GM12873 (cell line): ENCODE measurements at regions not wholly inside any gene's neighbourhood (a gene's known extent, or its start where the extent isn't known, plus 50 kb on each side); places are given as distances from the start of the nearest gene placed in this dataset.
A peak's percentile ranks its signal among the peaks of the same experiment; 100 is the strongest.

Source experiments
- CTCF ChIP-seq: IDR thresholded peaks from 2 replicates; pipeline ENCODE4 v1.5.1; 2012; ENCODE audit warnings: low read depth, mild to moderate bottlenecking, moderate library complexity, low read length, control low read depth; ENCODE audit not compliant: insufficient read depth; ENCODE audit errors: missing control alignments

GRCh38 chr16:58824201-58824600 lies 90.1 kb upstream of the GOT2 start:
- no peak for TF ChIP-seq CTCF

DNA sequence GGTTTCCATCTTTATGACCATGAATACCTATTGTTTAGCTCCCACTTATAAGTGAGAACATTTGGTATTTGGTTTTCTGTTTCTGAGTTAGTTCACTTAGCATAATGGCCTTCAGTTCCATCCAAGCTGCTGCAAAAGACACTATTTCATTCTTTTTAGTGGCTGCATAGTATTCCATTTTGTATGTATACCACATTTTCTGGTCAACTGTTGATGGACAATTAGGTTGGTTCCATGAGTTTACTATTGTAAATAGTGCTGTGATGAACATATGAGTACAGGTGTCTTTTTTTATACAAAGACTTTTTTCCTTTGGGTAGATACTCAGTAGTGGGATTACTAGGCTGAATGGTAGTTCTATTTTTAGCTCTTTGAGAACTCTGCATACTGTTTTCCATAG lies 87.8 kb upstream of the GOT2 start:
- TF ChIP-seq CTCF, result no peak

DNA sequence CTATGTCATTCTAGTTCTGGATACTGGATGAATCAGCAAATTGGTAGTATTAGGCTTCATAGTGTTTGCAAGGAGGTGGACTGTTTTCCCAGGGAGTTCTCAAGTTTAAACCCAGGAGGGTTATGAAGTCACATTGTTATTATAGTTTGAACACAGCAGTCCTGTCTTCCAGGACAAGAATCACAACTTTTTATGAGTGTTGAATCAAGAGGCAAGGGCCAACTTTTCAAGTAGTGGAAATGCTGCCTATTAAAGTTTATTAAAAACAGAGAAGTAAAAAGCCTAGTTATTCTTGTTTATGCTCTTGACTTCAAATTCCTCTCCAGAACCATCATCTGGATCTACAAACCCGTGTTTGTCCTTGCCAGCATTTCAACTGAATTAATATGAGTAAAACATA lies 86.3 kb upstream of the GOT2 start:
- no peak for TF ChIP-seq CTCF

GRCh38 chr16:58815181-58815888 lies 81.2 kb upstream of the GOT2 start:
- no peak for TF ChIP-seq CTCF

GRCh38 chr16:58814348-58814801 lies 80.3 kb upstream of the GOT2 start:
- peak; percentile 89 for TF ChIP-seq CTCF

- no peak for TF ChIP-seq CTCF
Measured at GRCh38 chr16:58809213-58809612, 75.1 kb upstream of the GOT2 start.

- TF ChIP-seq CTCF, result no peak
Measured at GRCh38 chr16:58807276-58807675, 73.2 kb upstream of the GOT2 start.
